GM19239 (cell line): ENCODE measurements at regions not wholly inside any gene's neighbourhood (a gene's known extent, or its start where the extent isn't known, plus 50 kb on each side); places are given as distances from the start of the nearest gene placed in this dataset.

Experiments
- DNase-seq: peaks from one replicate; pipeline ENCODE4 v3.0.0; 2011; ENCODE audit warnings: low spot score; ENCODE audit not compliant: insufficient read length
- FAIRE-seq: peaks from 2 replicates; lab custom pipeline; 2011; peaks lifted over from hg19 to GRCh38; lab: Jason Lieb, UNC

- FAIRE-seq (no peak), DNase-seq (no peak)
These were observed 312.9 kb upstream of the FIGN start for GRCh38 chr2:164048729-164049128.

- no peak for DNase-seq
- no peak for FAIRE-seq
These were observed 310.2 kb upstream of the FIGN start for GRCh38 chr2:164046040-164046439.

- DNase-seq (no peak), FAIRE-seq (no peak)
These were observed 308.8 kb upstream of the FIGN start for GRCh38 chr2:164044622-164045021.

GRCh38 chr2:164039270-164039669, 303.5 kb upstream of the FIGN start:
- no peak for FAIRE-seq
- DNase-seq: no peak

GRCh38 chr2:164032995-164033394, 297.2 kb upstream of the FIGN start:
- FAIRE-seq: no peak
- DNase-seq: no peak

- DNase-seq: no peak
- no peak for FAIRE-seq
These were observed 294.8 kb upstream of the FIGN start for GRCh38 chr2:164030623-164031022.

GRCh38 chr2:164028814-164029534, 293.2 kb upstream of the FIGN start:
- no peak for DNase-seq
- no peak for FAIRE-seq

GRCh38 chr2:164024396-164024795, 288.6 kb upstream of the FIGN start:
- FAIRE-seq (no peak), DNase-seq (no peak)

- DNase-seq (no peak), FAIRE-seq (no peak)
These were observed 288.1 kb upstream of the FIGN start for GRCh38 chr2:164023896-164024295.

- FAIRE-seq (peak; percentile 96), DNase-seq (peak; percentile 16)
These were observed 279.7 kb upstream of the FIGN start for GRCh38 chr2:164015328-164016123.

GRCh38 chr2:164014791-164015190, 279.0 kb upstream of the FIGN start:
- FAIRE-seq (no peak), DNase-seq (no peak)

- FAIRE-seq (no peak), DNase-seq (no peak)
These were observed 278.4 kb upstream of the FIGN start for GRCh38 chr2:164014068-164014731.

- FAIRE-seq: no peak
These were observed 276.8 kb upstream of the FIGN start for GRCh38 chr2:164012581-164012980.

GRCh38 chr2:164009756-164010337, 274.0 kb upstream of the FIGN start:
- DNase-seq: no peak

More at GRCh38 chr2:164012581-164012980, 276.8 kb upstream of the FIGN start:
- DNase-seq: no peak

GRCh38 chr2:164008752-164009151, 272.9 kb upstream of the FIGN start:
- no peak for DNase-seq
- FAIRE-seq: no peak

More at GRCh38 chr2:164009756-164010337, 274.0 kb upstream of the FIGN start:
- no peak for FAIRE-seq

GRCh38 chr2:164006704-164007103, 270.9 kb upstream of the FIGN start:
- FAIRE-seq (no peak), DNase-seq (no peak)

GRCh38 chr2:164000176-164000575, 264.4 kb upstream of the FIGN start:
- no peak for FAIRE-seq

GRCh38 chr2:163997466-163997865, 261.7 kb upstream of the FIGN start:
- FAIRE-seq (no peak), DNase-seq (no peak)

More at GRCh38 chr2:164000176-164000575, 264.4 kb upstream of the FIGN start:
- DNase-seq: no peak

- DNase-seq: no peak
- no peak for FAIRE-seq
These were observed 254.7 kb upstream of the FIGN start for GRCh38 chr2:163990541-163990940.

- DNase-seq (no peak), FAIRE-seq (no peak)
These were observed 254.3 kb upstream of the FIGN start for GRCh38 chr2:163990101-163990500.
